Upper lobe of left lung (tissue), 6 donors: ENCODE measurements at regions not wholly inside any gene's neighbourhood (a gene's known extent, or its start where the extent isn't known, plus 50 kb on each side); places are given as distances from the start of the nearest gene placed in this dataset.

Experiments used
- ATAC-seq, 2 donors: fragments of 200-7000 bp; cut with Tn5 transposase; one replicate each; pipeline ENCODE4 v1.9.1; 2022; ENCODE audit warnings: mild to moderate bottlenecking in 2 of 2, moderate library complexity in 2 of 2; ENCODE audit not compliant: low FRiP score in 2 of 2
- DNase-seq, 2 donors: peaks; one replicate each; pipeline ENCODE4 v3.0.0-alpha.2; 2019 to 2020
- H3K27ac ChIP-seq, 4 donors: fragments of 200-600 bp; sonication (generic); one replicate each; pipeline ENCODE4 v1.5.1; 2016 to 2019
- H3K27me3 ChIP-seq, 4 donors: fragments of 200-600 bp; sonication (generic); one replicate each; pipeline ENCODE4 v1.5.1; 2017 to 2019
- H3K36me3 ChIP-seq, 4 donors: fragments of 200-600 bp; sonication (generic); one replicate each; pipeline ENCODE4 v1.5.1; 2016 to 2019
- H3K4me1 ChIP-seq, 4 donors: fragments of 200-600 bp; sonication (generic); one replicate each; pipeline ENCODE4 v1.5.1; 2018 to 2019
- H3K4me3 ChIP-seq, 4 donors: fragments of 200-600 bp; sonication (generic); one replicate each; pipeline ENCODE4 v1.5.1; 2017 to 2019; ENCODE audit warnings: mild to moderate bottlenecking in 2 of 4, moderate library complexity in 1 of 4
- H3K9me3 ChIP-seq, 4 donors: fragments of 200-600 bp; sonication (generic); one replicate each; pipeline ENCODE4 v1.5.1; 2018 to 2019
- CTCF ChIP-seq, 6 experiments: fragments of 450-650 bp in 4 of 6; fragments of 200-600 bp in 2 of 6; sonication (generic) in 2 of 6; IDR thresholded peaks; one replicate each; pipeline ENCODE4 v1.5.1; 2016 to 2019; ENCODE audit warnings: antibody characterized with exemption in 6 of 6
- EP300 ChIP-seq, 4 donors: sonication (generic); formaldehyde crosslinking; IDR thresholded peaks; one replicate each; pipeline ENCODE4 v1.5.1; 2017; ENCODE audit warnings: antibody characterized with exemption in 4 of 4, control low read depth in 2 of 4
- POLR2A ChIP-seq, 4 donors: fragments of 450-650 bp; IDR thresholded peaks; one replicate each; pipeline ENCODE4 v1.5.1; 2016 to 2017; ENCODE audit warnings: antibody characterized with exemption in 4 of 4, mild to moderate bottlenecking in 2 of 4
- POLR2AphosphoS5 ChIP-seq, 2 donors: sonication (generic); formaldehyde crosslinking; IDR thresholded peaks; one replicate each; pipeline ENCODE4 v1.5.1; 2017; ENCODE audit warnings: antibody characterized with exemption in 2 of 2
- WGBS, 2 donors: methylation state at CpG; one replicate each; pipeline ENCODE4 v1.1.5; 2017 to 2018; 5-methylcytosine and 5-hydroxymethylcytosine counted together
- donor health status: DM: no; HTN: no; CAD: no; lungs with moderate emphysema.
- donor health status: DM: no; HTN: yes; CAD: no; lungs with severe emphysema.

GRCh38 chr3:13749063-13749764, 130.7 kb downstream of the WNT7A start:
- TF ChIP-seq CTCF (IDR thresholded peaks at IDR 0.05) (no peak), EP300 (IDR thresholded peaks at IDR 0.05) (no peak), POLR2AphosphoS5 (IDR thresholded peaks at IDR 0.05) (no peak), POLR2A (IDR thresholded peaks at IDR 0.05) (no peak)
- Histone ChIP-seq H3K27me3 (no peaks in the 10 kb centered on the region), H3K4me1 (no peaks in the 10 kb centered on the region), H3K36me3 (no peaks in the 10 kb centered on the region), H3K9me3 (no peaks in the 10 kb centered on the region), H3K27ac (no peak overlapping the region), H3K4me3 (no peak overlapping the region)
- ATAC-seq (no peak), DNase-seq (peak in 1 of 2 donors; percentile 5)
- 85 to 87% methylated on average over 14 of the region's 14 CpGs for WGBS, 2 donors

- DNase-seq: no peak
- Histone ChIP-seq H3K9me3 (no peaks in the 10 kb centered on the region), H3K27ac (no peak overlapping the region), H3K4me3 (no peak overlapping the region), H3K36me3 (no peaks in the 10 kb centered on the region), H3K27me3 (no peaks in the 10 kb centered on the region), H3K4me1 (no peaks in the 10 kb centered on the region)
- TF ChIP-seq CTCF (IDR thresholded peaks at IDR 0.05) (no peak), POLR2AphosphoS5 (IDR thresholded peaks at IDR 0.05) (no peak), EP300 (IDR thresholded peaks at IDR 0.05) (no peak), POLR2A (IDR thresholded peaks at IDR 0.05) (no peak)
- ATAC-seq: no peak
- 77 to 78% methylated on average over 14 to 17 of the region's 17 CpGs for WGBS, 2 donors
Observed at GRCh38 chr3:13748276-13748879, 131.5 kb downstream of the WNT7A start.

GRCh38 chr3:13747627-13748026, 132.2 kb downstream of the WNT7A start:
- TF ChIP-seq CTCF (IDR thresholded peaks at IDR 0.05) (no peak), POLR2A (IDR thresholded peaks at IDR 0.05) (no peak), POLR2AphosphoS5 (IDR thresholded peaks at IDR 0.05) (no peak), EP300 (IDR thresholded peaks at IDR 0.05) (no peak)
- Histone ChIP-seq H3K36me3 (no peaks in the 10 kb centered on the region), H3K27me3 (no peaks in the 10 kb centered on the region), H3K9me3 (peaks cover 0 to 1% (median 0%) of the 10 kb centered on the region in 4 donors), H3K4me3 (no peak overlapping the region), H3K4me1 (no peaks in the 10 kb centered on the region), H3K27ac (no peak overlapping the region)
- WGBS, 2 donors: 93% methylated on average over 5 of the region's 5 CpGs
- ATAC-seq (peak in 1 of 2 donors; percentile 19), DNase-seq (no peak)

GRCh38 chr3:13746385-13746784, 133.5 kb downstream of the WNT7A start:
- H3K4me1 ChIP-seq: no peaks in the 10 kb centered on the region
- no peak for TF ChIP-seq POLR2AphosphoS5 (IDR thresholded peaks at IDR 0.05)
- no peak for TF ChIP-seq CTCF (IDR thresholded peaks at IDR 0.05)
- no peak for TF ChIP-seq EP300 (IDR thresholded peaks at IDR 0.05)
- TF ChIP-seq POLR2A (IDR thresholded peaks at IDR 0.05): no peak
- no peak overlapping the region for H3K27ac ChIP-seq
- peaks cover 0 to 5% (median 0%) of the 10 kb centered on the region in 4 donors for H3K9me3 ChIP-seq
- H3K36me3 ChIP-seq: no peaks in the 10 kb centered on the region
- DNase-seq: no peak
- no peak for ATAC-seq
- WGBS, 2 donors: 30 to 32% methylated on average over 7 of the region's 7 CpGs
- no peak overlapping the region for H3K4me3 ChIP-seq
- no peaks in the 10 kb centered on the region for H3K27me3 ChIP-seq
